ENCODE measurements at regions not wholly inside any gene's neighbourhood (a gene's known extent, or its start where the extent isn't known, plus 50 kb on each side); places are given as distances from the start of the nearest gene placed in this dataset.
"Not testable (repeated sequence)": the region's sequence is repeated elsewhere in the genome, so short reads cannot be mapped to it uniquely, and the experiment has no call there.

- no peak for FAIRE-seq
Measured at GRCh38 chr1:208475951-208476845, 232.0 kb upstream of the PLXNA2 start.

DNA sequence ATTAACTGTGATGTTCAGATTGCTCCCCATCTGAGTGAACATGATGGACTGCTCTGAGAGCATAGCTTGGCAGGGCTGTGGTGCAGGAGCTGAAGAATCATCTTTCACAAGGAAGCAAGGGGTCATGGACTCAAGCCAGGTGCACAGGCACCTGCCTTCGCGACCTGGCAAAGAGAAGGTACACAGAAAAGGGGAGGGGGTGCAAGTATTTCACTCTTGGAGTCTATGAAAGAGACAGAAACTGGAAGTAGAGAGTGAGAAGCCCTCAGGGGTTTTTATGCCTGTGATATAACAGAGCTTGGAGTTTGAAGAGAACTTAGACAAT is 232.6 kb upstream of the PLXNA2 start:
- FAIRE-seq = no peak

- FAIRE-seq = no peak
Measured at GRCh38 chr1:208479435-208479834, 235.3 kb upstream of the PLXNA2 start.

GRCh38 chr1:208485512-208485911 is 241.3 kb upstream of the PLXNA2 start:
- FAIRE-seq = no peak

GRCh38 chr1:208486677-208487076 is 242.5 kb upstream of the PLXNA2 start:
- FAIRE-seq = no peak

- FAIRE-seq = not testable (repeated sequence)
Measured at GRCh38 chr1:208488432-208488831, 244.2 kb upstream of the PLXNA2 start.

GRCh38 chr1:208496467-208497371 is 252.5 kb upstream of the PLXNA2 start:
- no peak for FAIRE-seq

GRCh38 chr1:208497866-208498541 is 253.8 kb upstream of the PLXNA2 start:
- no peak for FAIRE-seq

DNA sequence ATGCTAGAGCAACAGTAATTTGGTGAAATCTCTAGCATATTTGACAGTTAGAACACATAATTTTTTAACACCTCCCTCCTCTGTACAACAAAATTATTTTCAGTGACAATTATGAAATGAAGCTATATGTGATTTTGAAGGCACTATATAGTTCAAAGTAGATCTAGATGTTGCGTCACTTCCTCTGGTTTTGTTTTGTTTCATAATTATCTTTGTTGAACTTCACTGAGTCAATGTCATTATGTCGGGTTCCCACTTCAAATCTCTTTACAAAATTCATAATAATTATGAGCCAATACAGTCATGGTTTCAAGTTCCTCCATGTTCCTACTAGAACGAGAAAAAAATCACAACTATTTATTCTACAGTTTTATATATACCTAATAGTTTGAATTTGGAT is 254.8 kb upstream of the PLXNA2 start:
- FAIRE-seq = no peak

GRCh38 chr1:208499601-208500000 is 255.4 kb upstream of the PLXNA2 start:
- FAIRE-seq = peak; percentile 76

DNA sequence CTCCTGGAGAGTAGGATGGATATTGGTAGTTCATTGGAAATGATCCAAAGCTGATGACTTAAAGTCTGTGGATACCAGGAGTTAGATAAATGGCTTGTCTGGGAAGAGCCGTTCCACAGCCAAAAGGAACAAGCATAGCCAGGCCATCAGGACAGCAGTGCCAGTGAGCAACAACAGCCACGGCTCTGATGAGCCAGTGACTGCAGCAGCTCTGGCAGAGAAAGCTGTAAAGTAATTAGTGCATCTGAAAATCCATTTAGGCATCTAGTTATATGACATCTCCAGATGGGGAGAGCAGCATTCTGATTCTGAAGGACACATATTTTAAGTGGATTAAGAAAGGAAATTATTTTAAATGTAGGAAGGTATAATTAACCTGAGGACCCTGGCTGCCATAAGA is 256.2 kb upstream of the PLXNA2 start:
- FAIRE-seq = no peak

- FAIRE-seq = no peak
Measured at GRCh38 chr1:208501542-208501941, 257.4 kb upstream of the PLXNA2 start.

- no peak for FAIRE-seq
Measured at GRCh38 chr1:208503787-208504186, 259.6 kb upstream of the PLXNA2 start.

DNA sequence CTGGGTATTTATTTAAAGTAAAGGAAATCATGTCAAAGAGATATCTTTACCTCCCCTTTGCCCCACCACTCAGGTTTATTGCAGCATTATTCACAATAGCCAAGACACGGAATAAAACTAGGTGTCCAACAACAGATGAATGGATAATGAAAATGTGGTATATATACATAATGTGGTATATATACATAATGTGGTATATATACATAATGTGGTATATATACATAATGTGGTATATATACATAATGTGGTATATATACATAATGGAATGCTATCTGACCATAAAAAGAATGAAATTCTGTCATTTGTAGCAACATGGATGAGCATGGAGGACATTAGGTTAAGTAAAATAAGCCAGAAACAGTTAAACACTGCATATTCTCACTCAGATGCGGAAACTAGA is 262.6 kb upstream of the PLXNA2 start:
- FAIRE-seq = no peak

DNA sequence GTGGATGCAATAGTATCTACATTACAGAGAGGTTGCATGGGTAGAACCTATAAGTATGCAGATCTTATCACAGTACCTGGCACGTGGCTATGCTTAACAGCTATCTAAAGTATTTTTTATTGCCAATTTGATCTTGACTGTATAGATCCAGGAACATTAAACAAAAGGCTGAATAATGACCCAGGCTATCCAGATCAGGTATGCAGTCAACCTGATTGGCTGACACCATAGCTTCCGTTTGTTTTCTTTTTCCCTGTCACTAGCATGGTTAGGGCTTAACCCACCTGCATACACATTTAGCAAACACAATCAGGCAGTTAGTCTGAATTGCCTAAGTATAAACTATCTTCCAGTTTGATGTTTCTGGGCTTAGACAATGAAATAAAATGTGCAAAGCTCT is 264.9 kb upstream of the PLXNA2 start:
- no peak for FAIRE-seq

DNA sequence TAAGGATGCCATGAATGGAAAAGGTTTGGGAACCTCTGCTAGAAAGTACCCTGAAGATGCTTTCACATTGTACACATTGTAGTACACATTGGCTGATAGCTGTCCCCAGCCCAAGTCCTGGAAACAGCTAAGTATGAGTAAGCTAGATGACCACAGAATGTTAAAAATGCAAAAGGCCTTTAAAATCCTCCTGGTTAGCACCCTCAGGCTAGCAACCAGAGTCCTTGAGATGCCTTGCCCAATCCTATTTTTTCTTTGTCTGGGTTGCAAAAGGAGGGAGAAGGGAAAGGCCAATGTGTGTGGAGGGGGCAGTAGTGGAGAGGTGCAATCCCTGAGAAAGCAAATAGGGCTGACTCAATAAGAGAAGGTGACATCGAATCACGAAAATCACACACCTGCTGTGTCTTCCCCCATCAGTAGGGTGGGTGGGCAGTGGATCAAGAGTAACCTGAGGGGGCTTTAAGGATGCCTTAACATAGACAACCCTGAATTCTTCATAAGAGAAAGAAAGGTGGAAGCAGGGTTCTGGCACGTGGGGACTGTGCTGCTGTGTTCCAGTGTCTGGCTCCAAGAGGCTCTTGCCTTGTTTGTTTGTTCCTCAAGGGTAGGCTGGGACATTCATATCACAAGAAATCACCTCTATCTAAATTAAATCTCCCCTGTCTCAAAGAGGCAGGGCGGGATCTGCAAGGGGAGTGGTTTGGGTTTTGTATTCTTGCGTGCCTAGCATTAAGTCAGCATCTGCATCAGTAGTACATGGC is 266.2 kb upstream of the PLXNA2 start:
- no peak for FAIRE-seq

- FAIRE-seq = no peak
Measured at GRCh38 chr1:208511242-208511860, 267.2 kb upstream of the PLXNA2 start.

GRCh38 chr1:208513799-208514198 is 269.6 kb upstream of the PLXNA2 start:
- no peak for FAIRE-seq

GRCh38 chr1:208515129-208515528 is 270.9 kb upstream of the PLXNA2 start:
- FAIRE-seq = no peak

GRCh38 chr1:208516780-208517179 is 272.6 kb upstream of the PLXNA2 start:
- no peak for FAIRE-seq

GRCh38 chr1:208520438-208521099 is 276.4 kb upstream of the PLXNA2 start:
- FAIRE-seq = no peak

DNA sequence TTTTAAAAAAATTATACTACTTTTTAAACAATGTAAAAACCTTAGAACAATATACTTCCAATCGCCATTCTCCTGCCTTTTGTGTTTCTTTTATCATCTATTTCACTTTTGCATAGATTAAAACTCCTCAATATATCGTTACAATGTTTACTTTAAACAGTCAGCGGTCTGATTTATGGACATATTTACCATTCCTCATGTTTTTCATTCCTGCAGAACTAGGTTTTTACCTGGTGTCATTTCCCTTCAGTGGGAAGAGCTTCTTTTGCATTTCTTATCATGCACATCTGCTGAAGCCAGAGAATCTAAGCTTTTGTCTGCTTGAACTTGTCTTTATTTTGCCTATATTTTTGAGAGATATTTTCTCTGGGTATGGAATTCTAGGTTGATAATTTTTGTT is 277.4 kb upstream of the PLXNA2 start:
- no peak for FAIRE-seq
